WTC11 (cell line): ENCODE measurements at regions not wholly inside any gene's neighbourhood (a gene's known extent, or its start where the extent isn't known, plus 50 kb on each side); places are given as distances from the start of the nearest gene placed in this dataset.

Experiments used
- CBFB ChIP-seq: sonication (generic); formaldehyde crosslinking; IDR thresholded peaks from 2 replicates; pipeline ENCODE4 v1.8.1; 2022; ENCODE audit warnings: mild to moderate bottlenecking, low read depth, missing genetic modification reagents
- FOXJ3 ChIP-seq: sonication (generic); formaldehyde crosslinking; IDR thresholded peaks from 2 replicates; pipeline ENCODE4 v1.9.0; 2021; ENCODE audit warnings: missing genetic modification reagents, mild to moderate bottlenecking, borderline replicate concordance
- FOXP1 ChIP-seq: sonication (generic); formaldehyde crosslinking; IDR thresholded peaks from 2 replicates; pipeline ENCODE4 v1.8.0; 2022; ENCODE audit warnings: missing genetic modification reagents, mild to moderate bottlenecking, moderate library complexity, borderline replicate concordance
- FOXP4 ChIP-seq: sonication (generic); formaldehyde crosslinking; IDR thresholded peaks from 2 replicates; pipeline ENCODE4 v1.8.0; 2022; ENCODE audit warnings: mild to moderate bottlenecking, missing genetic modification reagents
- IRF2 ChIP-seq: sonication (generic); formaldehyde crosslinking; IDR thresholded peaks from 2 replicates; pipeline ENCODE4 v1.8.0; 2022; ENCODE audit warnings: low read depth, missing genetic modification reagents, borderline replicate concordance
- MYBL2 ChIP-seq: sonication (generic); formaldehyde crosslinking; IDR thresholded peaks from 2 replicates; pipeline ENCODE4 v1.8.1; 2023; ENCODE audit warnings: mild to moderate bottlenecking, moderate library complexity, missing genetic modification reagents
- SMAD4 ChIP-seq: sonication (generic); formaldehyde crosslinking; IDR thresholded peaks from 2 replicates; pipeline ENCODE4 v1.8.0; 2022; ENCODE audit warnings: mild to moderate bottlenecking, missing genetic modification reagents
- ZNF532 ChIP-seq: fragments of 250-450 bp; sonication (Bioruptor Pico); IDR thresholded peaks from 2 replicates; pipeline ENCODE4 v1.9.0; 2021; ENCODE audit warnings: mild to moderate bottlenecking, borderline replicate concordance
- TF ChIP-seq, protein P1 (sequence below): fragments of 200-600 bp; IDR thresholded peaks from 2 replicates; pipeline ENCODE4 v1.8.0; 2022; ENCODE audit warnings: antibody characterized with exemption
- TF ChIP-seq, protein P2 (sequence below): sonication (generic); formaldehyde crosslinking; IDR thresholded peaks from 2 replicates; pipeline ENCODE4 v1.8.1; 2023; ENCODE audit warnings: mild to moderate bottlenecking, missing genetic modification reagents, moderate library complexity
- TF ChIP-seq, protein P3 (sequence below): sonication (generic); formaldehyde crosslinking; IDR thresholded peaks from 2 replicates; pipeline ENCODE4 v1.8.0; 2022; ENCODE audit warnings: mild to moderate bottlenecking, missing genetic modification reagents

DNA sequence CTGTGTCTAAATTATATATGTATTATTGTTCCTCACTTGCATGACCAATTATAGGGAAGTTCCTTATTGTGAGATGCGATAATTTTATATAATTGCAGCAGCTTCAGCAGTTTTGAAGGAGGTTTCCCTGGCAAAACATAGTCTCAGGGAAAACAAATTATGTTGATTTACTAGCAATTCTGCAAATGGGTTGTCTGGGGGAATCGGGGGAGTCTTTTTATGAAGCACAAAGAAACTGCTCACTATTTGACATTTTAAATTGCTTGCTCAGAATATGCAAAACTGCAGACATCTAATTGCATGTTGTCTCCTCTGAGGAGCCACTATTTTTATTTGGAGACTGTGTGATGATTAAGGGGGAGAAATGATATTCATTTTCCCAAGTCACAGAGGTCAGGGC is 361.6 kb downstream of the YTHDC2 start:
- TF ChIP-seq, protein P1, sequence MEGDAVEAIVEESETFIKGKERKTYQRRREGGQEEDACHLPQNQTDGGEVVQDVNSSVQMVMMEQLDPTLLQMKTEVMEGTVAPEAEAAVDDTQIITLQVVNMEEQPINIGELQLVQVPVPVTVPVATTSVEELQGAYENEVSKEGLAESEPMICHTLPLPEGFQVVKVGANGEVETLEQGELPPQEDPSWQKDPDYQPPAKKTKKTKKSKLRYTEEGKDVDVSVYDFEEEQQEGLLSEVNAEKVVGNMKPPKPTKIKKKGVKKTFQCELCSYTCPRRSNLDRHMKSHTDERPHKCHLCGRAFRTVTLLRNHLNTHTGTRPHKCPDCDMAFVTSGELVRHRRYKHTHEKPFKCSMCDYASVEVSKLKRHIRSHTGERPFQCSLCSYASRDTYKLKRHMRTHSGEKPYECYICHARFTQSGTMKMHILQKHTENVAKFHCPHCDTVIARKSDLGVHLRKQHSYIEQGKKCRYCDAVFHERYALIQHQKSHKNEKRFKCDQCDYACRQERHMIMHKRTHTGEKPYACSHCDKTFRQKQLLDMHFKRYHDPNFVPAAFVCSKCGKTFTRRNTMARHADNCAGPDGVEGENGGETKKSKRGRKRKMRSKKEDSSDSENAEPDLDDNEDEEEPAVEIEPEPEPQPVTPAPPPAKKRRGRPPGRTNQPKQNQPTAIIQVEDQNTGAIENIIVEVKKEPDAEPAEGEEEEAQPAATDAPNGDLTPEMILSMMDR: no peak
- TF ChIP-seq, protein P2, sequence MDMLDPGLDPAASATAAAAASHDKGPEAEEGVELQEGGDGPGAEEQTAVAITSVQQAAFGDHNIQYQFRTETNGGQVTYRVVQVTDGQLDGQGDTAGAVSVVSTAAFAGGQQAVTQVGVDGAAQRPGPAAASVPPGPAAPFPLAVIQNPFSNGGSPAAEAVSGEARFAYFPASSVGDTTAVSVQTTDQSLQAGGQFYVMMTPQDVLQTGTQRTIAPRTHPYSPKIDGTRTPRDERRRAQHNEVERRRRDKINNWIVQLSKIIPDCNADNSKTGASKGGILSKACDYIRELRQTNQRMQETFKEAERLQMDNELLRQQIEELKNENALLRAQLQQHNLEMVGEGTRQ (CRISPR knock-in tag): no peak
- TF ChIP-seq SMAD4 (CRISPR knock-in tag) (no peak), FOXJ3 (CRISPR knock-in tag) (no peak), IRF2 (CRISPR knock-in tag) (no peak), MYBL2 (no peak), FOXP1 (no peak), ZNF532 (CRISPR knock-in tag) (no peak), FOXP4 (CRISPR knock-in tag) (no peak), CBFB (CRISPR knock-in tag) (no peak)
- TF ChIP-seq, protein P3, sequence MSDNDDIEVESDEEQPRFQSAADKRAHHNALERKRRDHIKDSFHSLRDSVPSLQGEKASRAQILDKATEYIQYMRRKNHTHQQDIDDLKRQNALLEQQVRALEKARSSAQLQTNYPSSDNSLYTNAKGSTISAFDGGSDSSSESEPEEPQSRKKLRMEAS (CRISPR knock-in tag): no peak
